Epithelial cell of prostate (primary cell): ENCODE measurements at regions not wholly inside any gene's neighbourhood (a gene's known extent, or its start where the extent isn't known, plus 50 kb on each side); places are given as distances from the start of the nearest gene placed in this dataset.
"Not testable (repeated sequence)": the region's sequence is repeated elsewhere in the genome, so short reads cannot be mapped to it uniquely, and the experiment has no call there.

ENCODE experiments used
- DNase-seq: peaks from one replicate; pipeline ENCODE4 v3.0.0-alpha.2; 2011; ENCODE audit warnings: low read depth, low spot score
- H3K27ac ChIP-seq: fragments of 450-650 bp; 2 replicates; pipeline ENCODE4 v1.5.1; 2017; ENCODE audit warnings: mild to moderate bottlenecking

- no peak overlapping the region for H3K27ac ChIP-seq
- no peak for DNase-seq
Measured at GRCh38 chr5:18576586-18576985, 942.3 kb downstream of the TAF11L14 start.

- H3K27ac ChIP-seq = no peak overlapping the region
- no peak for DNase-seq
Measured at GRCh38 chr5:18601185-18601584, 966.9 kb downstream of the TAF11L14 start.

GRCh38 chr5:18602402-18602801, 968.1 kb downstream of the TAF11L14 start:
- DNase-seq = no peak
- H3K27ac ChIP-seq = no peak overlapping the region

- H3K27ac ChIP-seq = no peak overlapping the region
- no peak for DNase-seq
Measured at GRCh38 chr5:18605186-18605585, 970.9 kb downstream of the TAF11L14 start.

- DNase-seq = no peak
Measured at GRCh38 chr5:18607570-18607969, 973.3 kb downstream of the TAF11L14 start.

GRCh38 chr5:18617191-18617590, 982.9 kb downstream of the TAF11L14 start:
- not testable (repeated sequence) for DNase-seq, H3K27ac ChIP-seq

More at GRCh38 chr5:18607570-18607969, 973.3 kb downstream of the TAF11L14 start:
- H3K27ac ChIP-seq = no peak overlapping the region

- no peak overlapping the region for H3K27ac ChIP-seq
- no peak for DNase-seq
Measured at GRCh38 chr5:18630458-18631045, 996.3 kb downstream of the TAF11L14 start.

- DNase-seq = no peak
- no peak overlapping the region for H3K27ac ChIP-seq
Measured at GRCh38 chr5:18652404-18653215, 1018.4 kb downstream of the TAF11L14 start.

- no peak overlapping the region for H3K27ac ChIP-seq
- no peak for DNase-seq
Measured at GRCh38 chr5:18653216-18653752, 1019.0 kb downstream of the TAF11L14 start.

GRCh38 chr5:18660511-18660910, 1026.3 kb downstream of the TAF11L14 start:
- DNase-seq = no peak
- H3K27ac ChIP-seq = no peak overlapping the region

- DNase-seq = no peak
- H3K27ac ChIP-seq = no peak overlapping the region
Measured at GRCh38 chr5:18662231-18662630, 1028.0 kb downstream of the TAF11L14 start.

GRCh38 chr5:18674212-18674611, 1040.0 kb downstream of the TAF11L14 start:
- H3K27ac ChIP-seq, DNase-seq: not testable (repeated sequence)

- no peak for DNase-seq
- H3K27ac ChIP-seq = no peak overlapping the region
Measured at GRCh38 chr5:18675041-18675440, 1040.8 kb downstream of the TAF11L14 start.

GRCh38 chr5:18686253-18686652, 1052.0 kb downstream of the TAF11L14 start:
- DNase-seq = no peak
- no peak overlapping the region for H3K27ac ChIP-seq

GRCh38 chr5:18687429-18687828, 1053.2 kb downstream of the TAF11L14 start:
- no peak overlapping the region for H3K27ac ChIP-seq
- DNase-seq = no peak

GRCh38 chr5:18699681-18700080, 1065.4 kb downstream of the TAF11L14 start:
- no peak for DNase-seq
- H3K27ac ChIP-seq = no peak overlapping the region

GRCh38 chr5:18702821-18703220, 1068.6 kb downstream of the TAF11L14 start:
- no peak for DNase-seq
- no peak overlapping the region for H3K27ac ChIP-seq

GRCh38 chr5:18712936-18713485, 1078.8 kb downstream of the TAF11L14 start:
- DNase-seq = no peak
- H3K27ac ChIP-seq = no peak overlapping the region

- no peak for DNase-seq
- no peak overlapping the region for H3K27ac ChIP-seq
Measured at GRCh38 chr5:18720002-18720401, 1085.7 kb downstream of the TAF11L14 start.

GRCh38 chr5:18732556-18733479, 1098.6 kb downstream of the TAF11L14 start:
- DNase-seq = no peak
- H3K27ac ChIP-seq = no peak overlapping the region
